ENCODE measurements at regions not wholly inside any gene's neighbourhood (a gene's known extent, or its start where the extent isn't known, plus 50 kb on each side); places are given as distances from the start of the nearest gene placed in this dataset.

- no peak overlapping the region for H3K4ac ChIP-seq (replicated peaks; ENCODE audit: insufficient read length, low read depth, low read length)
- H3K56ac ChIP-seq (replicated peaks; ENCODE audit: insufficient read length, low read depth, low read length) = no peak overlapping the region
- no peak overlapping the region for H2BK120ac ChIP-seq (replicated peaks; ENCODE audit: low read depth, low read length)
- H3K4me1 ChIP-seq (replicated peaks in 1 of 4; ENCODE audit: control insufficient read depth in 3 of 4, insufficient read depth in 4 of 4, low read length in 3 of 4) = no peaks in the 10 kb centered on the region
- H3K4me3 ChIP-seq (ENCODE audit: extremely low read depth in 1 of 4, insufficient read depth in 2 of 4, low read depth in 3 of 4, low read length in 4 of 4) = no peak overlapping the region
- no peak overlapping the region for H2BK20ac ChIP-seq (ENCODE audit: low read length)
- no peak overlapping the region for H3K18ac ChIP-seq (ENCODE audit: extremely low read depth, low read length)
- H3K36me3 ChIP-seq (ENCODE audit: control insufficient read depth in 2 of 4, insufficient read depth in 4 of 4, low read length in 3 of 4) = no peaks in the 10 kb centered on the region
- H3K27me3 ChIP-seq (replicated peaks in 1 of 4; ENCODE audit: control insufficient read depth in 3 of 4, extremely low read depth in 1 of 4, insufficient read depth in 3 of 4, low read length in 3 of 4) = no peaks in the 10 kb centered on the region
- no peak overlapping the region for H3K4me2 ChIP-seq (ENCODE audit: insufficient read depth in 1 of 2, low read depth in 2 of 2, low read length in 2 of 2)
- H2AFZ ChIP-seq (ENCODE audit: low read length) = no peak overlapping the region
- H4K8ac ChIP-seq (ENCODE audit: extremely low read depth, insufficient read depth, low read length) = no peak overlapping the region
- DNase-seq (ENCODE audit: low read depth in 1 of 2, low spot score in 2 of 2) = no peak
- WGBS, 2 experiments (ENCODE audit: extremely low coverage in 1 of 2, insufficient coverage in 1 of 2, insufficient read length in 1 of 2, insufficient replicate concordance in 2 of 2, low coverage in 1 of 2, low lambda C conversion rate in 2 of 2, missing lambda C conversion rate in 1 of 2) = 96% methylated on average over 5 of the region's 5 CpGs; no CpG with 5 or more reads in 1 of the 2 experiments
- TF ChIP-seq SP2 (IDR thresholded peaks at IDR 0.05; ENCODE audit: low read length) (no peak), RFX5 (IDR thresholded peaks at IDR 0.05; ENCODE audit: borderline replicate concordance, low read depth, low read length) (no peak)
- no peak overlapping the region for H2AK5ac ChIP-seq (ENCODE audit: low read depth, low read length)
- no peak overlapping the region for H2BK12ac ChIP-seq (ENCODE audit: low read depth, low read length)
- no peak for FAIRE-seq
- no peaks in the 10 kb centered on the region; a peak in 1 of 4 replicates for H3K9me3 ChIP-seq (ENCODE audit: insufficient read depth in 2 of 2, low read depth in 1 of 2, low read length in 1 of 2)
- ChIA-PET CTCF (ENCODE audit: partially characterized antibody) (interaction anchor here (1.5 to 3.0 kb wide), 2 partner anchors 12 to 39 kb away, joined by 3 to 15 read pairs; no protein-coding TSS in a partner anchor), POLR2A (ENCODE audit: partially characterized antibody) (interaction anchor here (0.6 kb wide), 1 partner anchor 202 kb away, joined by 3 read pairs; no protein-coding TSS in a partner anchor)
- H3K27ac ChIP-seq (ENCODE audit: low read depth, low read length) = no peak overlapping the region
- no peak overlapping the region for H3K14ac ChIP-seq (ENCODE audit: insufficient read length)
- no peaks in the 10 kb centered on the region for H4K20me1 ChIP-seq (replicated peaks in 1 of 2; ENCODE audit: control insufficient read depth in 1 of 2, insufficient read depth in 2 of 2, low read length in 2 of 2)
- H3K9ac ChIP-seq (replicated peaks in 1 of 4; ENCODE audit: extremely low read depth in 1 of 4, low read depth in 3 of 4, low read length in 3 of 4) = no peak overlapping the region
- H4K91ac ChIP-seq (replicated peaks; ENCODE audit: insufficient read length, low read length) = no peak overlapping the region
- H3K23me2 ChIP-seq (ENCODE audit: low read depth, low read length) = no peaks in the 10 kb centered on the region
- H2BK15ac ChIP-seq (ENCODE audit: low read length) = no peak overlapping the region
- no peaks in the 10 kb centered on the region for H3K79me2 ChIP-seq (ENCODE audit: control insufficient read depth in 1 of 2, insufficient read depth in 2 of 2, low read length in 2 of 2)
- no peak overlapping the region for H2BK5ac ChIP-seq (ENCODE audit: low read depth, low read length)
- H3K23ac ChIP-seq (ENCODE audit: insufficient read length) = no peak overlapping the region
- H4K5ac ChIP-seq (ENCODE audit: insufficient read length, low read depth, low read length) = no peak overlapping the region
- H3K79me1 ChIP-seq (ENCODE audit: low read depth, low read length) = no peaks in the 10 kb centered on the region
These were observed 349.7 kb upstream of the C1orf87 start for GRCh38 chr1:60423146-60423780.
